Glomerular endothelial cell (primary cell): ENCODE measurements at regions not wholly inside any gene's neighbourhood (a gene's known extent, or its start where the extent isn't known, plus 50 kb on each side); places are given as distances from the start of the nearest gene placed in this dataset.

Experiments
- DNase-seq: peaks from one replicate; pipeline ENCODE4 v3.0.0-alpha.2; 2011; ENCODE audit warnings: low read depth, low spot score; ENCODE audit errors: extremely low read depth

GRCh38 chr7:121810831-121811672, 61.9 kb upstream of the PTPRZ1 start:
- no peak for DNase-seq

- no peak for DNase-seq
These were observed 65.9 kb upstream of the PTPRZ1 start for GRCh38 chr7:121807078-121807477.

- DNase-seq = no peak
These were observed 69.9 kb upstream of the PTPRZ1 start for GRCh38 chr7:121803039-121803438.

GRCh38 chr7:121800916-121801675, 71.9 kb upstream of the PTPRZ1 start:
- no peak for DNase-seq

GRCh38 chr7:121798896-121799295, 74.1 kb upstream of the PTPRZ1 start:
- DNase-seq = no peak

GRCh38 chr7:121798453-121798840, 74.5 kb upstream of the PTPRZ1 start:
- no peak for DNase-seq

GRCh38 chr7:121797657-121798452, 75.1 kb upstream of the PTPRZ1 start:
- no peak for DNase-seq

GRCh38 chr7:121796936-121797656, 75.9 kb upstream of the PTPRZ1 start:
- no peak for DNase-seq

- DNase-seq = no peak
These were observed 76.6 kb upstream of the PTPRZ1 start for GRCh38 chr7:121796381-121796780.

- DNase-seq = no peak
These were observed 77.2 kb upstream of the PTPRZ1 start for GRCh38 chr7:121795736-121796135.

- DNase-seq = no peak
These were observed 79.2 kb upstream of the PTPRZ1 start for GRCh38 chr7:121793716-121794115.

- no peak for DNase-seq
These were observed 95.3 kb upstream of the PTPRZ1 start for GRCh38 chr7:121777672-121778071.

- no peak for DNase-seq
These were observed 98.4 kb upstream of the PTPRZ1 start for GRCh38 chr7:121774563-121774962.

GRCh38 chr7:121766676-121767075, 106.3 kb upstream of the PTPRZ1 start:
- DNase-seq = no peak

- DNase-seq = no peak
These were observed 111.6 kb upstream of the PTPRZ1 start for GRCh38 chr7:121761399-121761798.

- no peak for DNase-seq
These were observed 117.0 kb upstream of the PTPRZ1 start for GRCh38 chr7:121755818-121756552.

GRCh38 chr7:121755286-121755685, 117.7 kb upstream of the PTPRZ1 start:
- no peak for DNase-seq

GRCh38 chr7:121753944-121754343, 119.0 kb upstream of the PTPRZ1 start:
- DNase-seq = no peak

- DNase-seq = no peak
These were observed 120.3 kb upstream of the PTPRZ1 start for GRCh38 chr7:121752706-121753105.

- DNase-seq = no peak
These were observed 124.4 kb upstream of the PTPRZ1 start for GRCh38 chr7:121748546-121748945.
